ENCODE measurements at regions not wholly inside any gene's neighbourhood (a gene's known extent, or its start where the extent isn't known, plus 50 kb on each side); places are given as distances from the start of the nearest gene placed in this dataset. TPM values are rescaled to one million over a fixed set of nuclear protein-coding genes. Genes with fewer than 3 reads are reported as not detected.

- no CpG with 5 or more reads among the region's 8 CpGs for WGBS (ENCODE audit: extremely low coverage, insufficient coverage, low lambda C conversion rate)
- Histone ChIP-seq H3K56ac (ENCODE audit: low read length) (no peak overlapping the region), H3K27me3 (ENCODE audit: insufficient read depth, low read length, poor library complexity) (no peaks in the 10 kb centered on the region), H2BK5ac (ENCODE audit: low read length) (no peak overlapping the region), H2AK5ac (ENCODE audit: low read length) (no peak overlapping the region), H3K4ac (ENCODE audit: low read depth, low read length) (no peak overlapping the region), H3K79me2 (ENCODE audit: control insufficient read depth, insufficient read depth, low read length) (no peaks in the 10 kb centered on the region), H2BK15ac (replicated peaks; ENCODE audit: low read depth) (no peak overlapping the region), H2BK120ac (ENCODE audit: low read depth, low read length) (no peak overlapping the region), H3K4me3 (ENCODE audit: low read length) (no peak overlapping the region), H3K23ac (ENCODE audit: low read length) (no peak overlapping the region), H3K79me1 (ENCODE audit: low read length) (no peaks in the 10 kb centered on the region), H3K4me2 (ENCODE audit: low read length) (no peak overlapping the region), H3K27ac (ENCODE audit: low read depth, low read length) (no peak overlapping the region), H3K36me3 (ENCODE audit: control insufficient read depth, insufficient read depth, low read length) (no peaks in the 10 kb centered on the region), H4K5ac (ENCODE audit: low read length) (no peak overlapping the region), H4K8ac (ENCODE audit: low read depth, low read length) (no peak overlapping the region), H3K4me1 (ENCODE audit: control insufficient read depth, low read depth, low read length) (no peaks in the 10 kb centered on the region), H3K9ac (ENCODE audit: low read length) (no peak overlapping the region), H3K18ac (ENCODE audit: low read length) (no peak overlapping the region)
- DNase-seq: peak; percentile 57
Measured at GRCh38 chr5:37889612-37890317, 49.9 kb upstream of the GDNF start.

Small RNA genes lying in the stretch of these regions (small RNA-seq; reads per million reads assigned to genes)
- not detected for gene LINC02110 (ENCODE audit: insufficient read depth)

Measured in mesendoderm (in vitro differentiated cells).